Smooth muscle cell (in vitro differentiated cells): ENCODE measurements at regions not wholly inside any gene's neighbourhood (a gene's known extent, or its start where the extent isn't known, plus 50 kb on each side); places are given as distances from the start of the nearest gene placed in this dataset.

Experiments used
- DNase-seq: peaks from one replicate; lab custom pipeline; 2025; ENCODE audit not compliant: unreplicated experiment; lab: John Stamatoyannopoulos, UW
- H2AFZ ChIP-seq: fragments of 200-600 bp; sonication (generic); 2 replicates; pipeline ENCODE4 v1.6.0; 2016; ENCODE audit warnings: antibody characterized with exemption, low read depth, mild to moderate bottlenecking
- H3F3A ChIP-seq: fragments of 200-600 bp; sonication (generic); 2 replicates; pipeline ENCODE4 v1.6.0; 2017; ENCODE audit warnings: antibody characterized with exemption, low read depth
- H3K27ac ChIP-seq: fragments of 200-600 bp; sonication (generic); 2 replicates; pipeline ENCODE4 v1.5.1; 2016; ENCODE audit warnings: low read depth, mild to moderate bottlenecking
- H3K27me3 ChIP-seq: fragments of 200-600 bp; sonication (generic); 2 replicates; pipeline ENCODE4 v1.6.1; 2016; ENCODE audit warnings: low read depth, mild to moderate bottlenecking
- H3K36me3 ChIP-seq: fragments of 200-600 bp; sonication (generic); 2 replicates; pipeline ENCODE4 v1.5.1; 2016; ENCODE audit warnings: low read depth
- H3K4me1 ChIP-seq: fragments of 200-600 bp; sonication (generic); 2 replicates; pipeline ENCODE4 v1.5.1; 2016; ENCODE audit warnings: low read depth
- H3K4me2 ChIP-seq: fragments of 200-600 bp; sonication (generic); 2 replicates; pipeline ENCODE4 v1.6.0; 2016; ENCODE audit warnings: mild to moderate bottlenecking
- H3K4me3 ChIP-seq: fragments of 200-600 bp; sonication (generic); 2 replicates; pipeline ENCODE4 v1.5.1; 2016; ENCODE audit warnings: mild to moderate bottlenecking
- H3K79me2 ChIP-seq: fragments of 200-600 bp; sonication (generic); 2 replicates; pipeline ENCODE4 v1.6.0; 2016; ENCODE audit warnings: low read depth, mild to moderate bottlenecking
- H3K9ac ChIP-seq: fragments of 200-600 bp; sonication (generic); 2 replicates; pipeline ENCODE4 v1.6.0; 2016; ENCODE audit warnings: low read depth
- H3K9me3 ChIP-seq: fragments of 200-600 bp; sonication (generic); replicated peaks from 2 replicates; pipeline ENCODE4 v1.5.1; 2016; ENCODE audit warnings: low read depth
- H4K20me1 ChIP-seq: fragments of 200-600 bp; sonication (generic); 2 replicates; pipeline ENCODE4 v1.6.0; 2016; ENCODE audit warnings: low read depth
- CTCF ChIP-seq: fragments of 200-600 bp; sonication (generic); IDR thresholded peaks from 2 replicates; pipeline ENCODE4 v1.5.1; 2017; ENCODE audit warnings: borderline replicate concordance, mild to moderate bottlenecking, antibody characterized with exemption; ENCODE audit not compliant: insufficient read depth, poor library complexity, severe bottlenecking
- WGBS: methylation state at CpG from one replicate; pipeline ENCODE4 v1.1.7; 2016; ENCODE audit warnings: low lambda C conversion rate; 5-methylcytosine and 5-hydroxymethylcytosine counted together

GRCh38 chr4:170305627-170306026 lies 215.9 kb upstream of the AADAT start:
- H3K27ac ChIP-seq, result no peak overlapping the region
- no peaks in the 10 kb centered on the region for H4K20me1 ChIP-seq
- WGBS, result 64% methylated on average over 2 of the region's 2 CpGs
- H3K4me1 ChIP-seq, result peaks cover 5% of the 10 kb centered on the region
- H3K36me3 ChIP-seq, result no peaks in the 10 kb centered on the region
- no peak overlapping the region for H3K4me3 ChIP-seq
- H3K9me3 ChIP-seq, result no peaks in the 10 kb centered on the region
- peak overlapping the region; percentile 19 for H3K4me2 ChIP-seq
- H2AFZ ChIP-seq, result no peak overlapping the region
- DNase-seq, result no peak
- no peak overlapping the region for H3K9ac ChIP-seq
- H3K27me3 ChIP-seq, result no peaks in the 10 kb centered on the region
- H3K79me2 ChIP-seq, result no peaks in the 10 kb centered on the region
- no peak for TF ChIP-seq CTCF
- H3F3A ChIP-seq, result no peaks in the 10 kb centered on the region

- Histone ChIP-seq H2AFZ (no peak overlapping the region), H3K9me3 (no peaks in the 10 kb centered on the region), H3K9ac (no peak overlapping the region), H4K20me1 (no peaks in the 10 kb centered on the region), H3K36me3 (no peaks in the 10 kb centered on the region), H3K4me3 (no peak overlapping the region), H3K4me1 (no peaks in the 10 kb centered on the region), H3K4me2 (no peak overlapping the region), H3K27ac (no peak overlapping the region), H3K79me2 (no peaks in the 10 kb centered on the region), H3F3A (no peaks in the 10 kb centered on the region), H3K27me3 (no peaks in the 10 kb centered on the region)
- DNase-seq, result no peak
- WGBS, result 86% methylated on average over 2 of the region's 2 CpGs
- no peak for TF ChIP-seq CTCF
Observed at GRCh38 chr4:170281027-170281426, 191.3 kb upstream of the AADAT start.

DNA sequence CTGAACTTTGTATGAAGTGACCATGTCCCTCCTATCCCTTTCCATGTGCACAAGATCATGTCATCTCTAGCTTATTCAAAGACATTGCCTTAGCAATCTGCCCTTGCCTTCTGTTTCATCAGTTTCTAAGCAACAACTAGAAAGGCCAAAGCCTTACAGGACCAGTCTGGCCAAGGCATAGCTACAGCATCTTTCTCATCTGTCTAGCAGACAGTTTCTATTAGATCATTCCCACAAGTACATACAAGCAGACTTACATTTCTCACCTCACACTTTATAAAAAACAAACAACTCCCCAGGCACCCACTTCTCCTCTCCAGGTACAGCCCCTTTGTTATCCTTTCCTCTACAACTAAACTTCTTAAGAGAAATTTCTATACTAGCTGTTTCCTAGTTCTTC lies 188.7 kb upstream of the AADAT start:
- H3K79me2 ChIP-seq, result no peaks in the 10 kb centered on the region
- H3K4me3 ChIP-seq, result no peak overlapping the region
- H3K36me3 ChIP-seq, result no peaks in the 10 kb centered on the region
- no peak overlapping the region for H3K27ac ChIP-seq
- H3K4me1 ChIP-seq, result no peaks in the 10 kb centered on the region
- no peak for TF ChIP-seq CTCF
- H3K9ac ChIP-seq, result no peak overlapping the region
- H3K27me3 ChIP-seq, result no peaks in the 10 kb centered on the region
- H3K9me3 ChIP-seq, result no peaks in the 10 kb centered on the region
- H2AFZ ChIP-seq, result no peak overlapping the region
- no peaks in the 10 kb centered on the region for H4K20me1 ChIP-seq
- no peak for DNase-seq
- no peak overlapping the region for H3K4me2 ChIP-seq
- no peaks in the 10 kb centered on the region for H3F3A ChIP-seq

- Histone ChIP-seq H3K27me3 (no peaks in the 10 kb centered on the region), H3K9me3 (no peaks in the 10 kb centered on the region), H3K4me3 (no peak overlapping the region), H2AFZ (no peak overlapping the region), H3K9ac (no peak overlapping the region), H4K20me1 (no peaks in the 10 kb centered on the region), H3K36me3 (no peaks in the 10 kb centered on the region), H3K79me2 (no peaks in the 10 kb centered on the region), H3F3A (no peaks in the 10 kb centered on the region), H3K4me1 (peaks cover 7% of the 10 kb centered on the region), H3K4me2 (no peak overlapping the region), H3K27ac (no peak overlapping the region)
- TF ChIP-seq CTCF, result no peak
- WGBS, result 85% methylated on average over 4 of the region's 4 CpGs
- DNase-seq, result no peak
Observed at GRCh38 chr4:170274616-170275015, 184.9 kb upstream of the AADAT start.
